HG02798 (cell line): ENCODE measurements at regions not wholly inside any gene's neighbourhood (a gene's known extent, or its start where the extent isn't known, plus 50 kb on each side); places are given as distances from the start of the nearest gene placed in this dataset.
A peak's percentile ranks its signal among the peaks of the same experiment; 100 is the strongest.
"Not testable (repeated sequence)": the region's sequence is repeated elsewhere in the genome, so short reads cannot be mapped to it uniquely, and the experiment has no call there.

Source experiments
- ATAC-seq: cut with Tn5 transposase; IDR thresholded peaks from one replicate; pipeline ENCODE4 v1.9.1; 2021; ENCODE audit warnings: mild to moderate bottlenecking; ENCODE audit not compliant: unreplicated experiment, poor library complexity

DNA sequence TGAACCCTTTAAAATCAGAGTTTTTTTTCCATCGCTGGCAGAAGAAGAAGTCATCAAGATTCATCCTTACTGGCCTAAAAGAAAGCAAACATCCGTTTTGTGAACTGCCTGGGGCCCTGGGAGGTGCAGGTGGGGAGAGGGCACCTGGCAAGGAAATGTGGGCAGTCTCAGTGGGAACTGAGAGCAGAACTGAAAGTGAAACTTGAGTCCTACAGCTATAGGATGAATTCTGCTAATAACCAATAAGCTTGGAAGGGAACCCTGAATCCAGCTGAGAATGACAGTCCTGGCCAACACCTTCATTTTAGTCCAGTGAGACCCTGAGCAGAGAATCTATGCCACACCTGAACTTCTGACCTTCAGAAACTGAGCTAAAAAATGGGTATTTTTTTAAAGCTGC is 130.1 kb upstream of the ASCC3 start:
- peak; percentile 89 for ATAC-seq

DNA sequence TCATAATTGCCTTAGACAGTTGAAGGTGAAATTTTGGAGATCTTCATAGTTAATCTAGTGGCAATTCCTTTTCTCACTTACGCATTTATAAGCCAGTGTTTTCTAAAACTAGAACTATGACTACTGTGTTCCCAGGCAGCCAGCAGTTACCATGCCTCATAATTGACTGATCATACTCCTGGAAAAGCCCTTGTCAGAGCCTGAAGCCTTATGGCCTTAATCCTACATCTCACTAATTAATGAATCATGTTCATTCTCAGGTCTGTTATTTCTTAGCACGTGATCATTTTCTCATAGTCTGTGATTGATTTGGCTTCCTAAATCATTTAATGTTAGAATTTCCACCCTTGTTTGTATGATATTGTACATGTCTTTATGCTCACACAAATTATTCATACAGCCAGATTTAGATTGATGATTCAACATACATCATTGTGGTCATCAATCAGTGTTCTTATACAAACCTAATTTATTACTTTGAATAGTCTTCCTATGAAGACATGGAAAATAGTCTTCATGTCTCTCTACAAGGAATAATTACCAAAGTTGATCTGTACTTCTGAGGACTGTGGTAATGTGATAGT is 132.6 kb upstream of the ASCC3 start:
- ATAC-seq: no peak

DNA sequence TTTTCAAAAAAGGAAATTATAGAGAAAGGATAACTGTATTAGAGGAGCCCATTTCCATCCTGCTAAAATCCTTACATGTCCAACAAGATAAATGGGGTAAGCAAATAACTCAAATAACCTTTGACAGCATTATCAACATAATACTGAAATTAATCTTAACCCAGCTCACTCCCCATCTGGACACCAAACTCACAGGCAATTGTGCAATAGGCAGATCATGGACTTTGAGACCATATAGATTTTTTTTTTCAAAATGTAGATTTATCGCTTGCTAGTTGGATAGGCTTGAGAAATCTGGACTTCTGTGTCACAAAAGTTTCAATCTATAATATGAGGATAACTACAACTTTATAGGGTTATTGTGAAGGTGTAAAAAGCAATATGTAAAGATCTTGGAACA is 134.4 kb upstream of the ASCC3 start:
- ATAC-seq: no peak

DNA sequence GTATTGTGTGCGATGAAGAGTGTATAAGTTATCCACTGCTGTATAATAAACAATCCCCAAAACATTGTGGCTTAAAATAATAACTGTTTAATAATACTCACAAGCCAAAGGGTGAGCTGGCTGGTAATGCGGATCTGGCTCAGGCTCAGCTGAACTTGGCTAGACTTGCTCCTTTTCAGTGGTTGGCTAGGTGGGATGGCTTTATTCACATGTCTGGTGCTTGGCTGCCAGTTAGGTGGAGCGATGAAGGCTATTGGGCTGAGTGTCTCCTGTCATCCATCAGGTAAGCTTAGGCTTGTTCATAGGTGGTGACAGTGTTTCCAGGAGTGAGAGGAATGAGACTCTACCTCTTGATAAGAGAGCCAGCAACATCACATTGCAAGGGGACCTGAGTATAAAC is 135.0 kb upstream of the ASCC3 start:
- no peak for ATAC-seq

DNA sequence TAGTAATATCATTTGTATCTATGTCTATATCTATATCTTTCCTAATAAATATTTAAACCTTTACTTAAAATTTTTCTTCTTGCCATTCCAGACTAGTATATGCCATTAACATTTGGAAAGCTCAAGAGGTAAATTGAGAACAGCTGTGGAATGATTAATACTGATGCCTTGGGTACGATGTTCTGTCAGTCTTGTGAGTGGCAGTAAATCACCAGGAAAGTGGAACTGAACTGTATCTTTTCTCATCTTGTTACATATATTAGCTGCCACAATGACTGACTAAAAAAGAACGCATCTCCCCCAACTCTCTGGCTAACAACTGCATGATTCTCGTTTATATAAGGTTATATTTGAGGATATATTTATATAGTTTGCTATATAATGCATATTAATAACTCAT is 137.0 kb upstream of the ASCC3 start:
- ATAC-seq: no peak

DNA sequence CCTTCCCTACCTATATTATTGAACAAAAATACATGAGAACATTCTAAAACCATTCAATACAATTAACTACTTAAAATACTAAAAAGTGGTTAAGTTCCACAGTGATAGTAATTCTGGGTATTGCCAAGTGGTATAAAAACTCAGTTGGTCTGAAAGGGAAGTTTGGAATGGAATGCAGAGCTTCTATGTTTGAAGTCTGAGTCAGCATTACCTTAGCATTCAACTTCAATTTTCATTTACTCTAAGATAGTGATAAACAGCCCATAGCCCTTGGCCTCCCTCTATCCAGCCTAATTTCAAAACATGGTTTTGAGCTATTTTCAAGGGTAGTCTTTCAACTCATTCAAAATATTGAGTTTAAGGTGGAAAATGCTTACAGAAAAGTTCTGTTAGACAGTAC is 140.4 kb upstream of the ASCC3 start:
- ATAC-seq: no peak

DNA sequence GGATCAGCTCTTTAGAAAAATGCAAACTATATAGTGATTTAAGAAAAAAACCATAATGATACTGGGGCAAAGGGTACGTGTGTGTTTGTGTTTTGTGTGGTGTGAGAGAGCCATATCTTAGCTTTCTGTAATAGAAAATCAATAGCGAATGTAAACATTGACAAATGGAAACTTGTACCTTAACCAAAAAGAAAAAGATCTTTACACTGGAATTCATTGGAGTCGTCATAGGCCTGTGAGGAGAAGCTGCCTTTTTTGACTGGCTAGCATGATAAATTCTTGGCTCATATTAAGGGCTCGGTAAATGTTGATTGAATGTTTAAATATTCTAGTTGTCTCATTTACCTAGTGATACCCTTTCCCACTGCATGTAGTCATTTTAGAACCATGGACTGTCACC is 161.8 kb upstream of the ASCC3 start:
- no peak for ATAC-seq

DNA sequence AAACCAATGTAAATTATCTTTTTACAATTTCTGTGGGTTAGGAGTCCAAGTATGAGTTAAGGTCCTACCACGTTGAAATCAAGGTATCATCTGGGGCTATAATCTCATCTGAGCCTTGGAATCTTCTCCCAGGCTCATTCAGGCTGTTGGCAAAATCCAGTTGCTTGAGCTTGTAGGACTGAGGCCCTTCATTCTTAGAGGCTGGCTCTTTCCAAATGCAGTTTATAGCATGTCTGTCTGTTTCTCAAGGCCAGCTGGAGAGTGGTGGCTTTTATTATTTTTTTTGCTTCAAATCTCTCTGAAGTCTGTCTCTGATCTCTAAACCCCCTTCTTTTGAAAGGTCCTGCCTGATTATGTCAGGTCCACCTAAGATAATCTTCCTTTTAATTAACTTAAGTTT is 177.2 kb upstream of the ASCC3 start:
- no peak for ATAC-seq

DNA sequence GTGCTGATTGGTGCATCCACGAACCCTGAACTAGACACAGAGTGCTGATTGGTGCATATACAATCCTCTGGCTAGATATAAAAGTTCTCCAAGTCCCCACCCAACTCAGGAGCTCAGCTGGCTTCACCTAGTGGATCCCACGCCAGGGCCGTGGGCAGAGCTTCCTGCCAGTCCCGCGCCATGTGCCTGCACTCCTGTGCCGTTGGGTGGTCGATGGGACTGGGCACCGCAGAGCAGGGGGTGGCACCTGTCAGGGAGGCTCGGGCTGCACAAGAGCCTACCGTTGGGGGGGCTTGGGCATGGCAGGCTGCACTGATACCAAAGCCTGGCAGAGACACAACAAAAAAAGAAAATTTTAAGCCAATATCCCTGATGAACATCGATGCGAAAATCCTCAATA is 185.4 kb upstream of the ASCC3 start:
- ATAC-seq: no peak

DNA sequence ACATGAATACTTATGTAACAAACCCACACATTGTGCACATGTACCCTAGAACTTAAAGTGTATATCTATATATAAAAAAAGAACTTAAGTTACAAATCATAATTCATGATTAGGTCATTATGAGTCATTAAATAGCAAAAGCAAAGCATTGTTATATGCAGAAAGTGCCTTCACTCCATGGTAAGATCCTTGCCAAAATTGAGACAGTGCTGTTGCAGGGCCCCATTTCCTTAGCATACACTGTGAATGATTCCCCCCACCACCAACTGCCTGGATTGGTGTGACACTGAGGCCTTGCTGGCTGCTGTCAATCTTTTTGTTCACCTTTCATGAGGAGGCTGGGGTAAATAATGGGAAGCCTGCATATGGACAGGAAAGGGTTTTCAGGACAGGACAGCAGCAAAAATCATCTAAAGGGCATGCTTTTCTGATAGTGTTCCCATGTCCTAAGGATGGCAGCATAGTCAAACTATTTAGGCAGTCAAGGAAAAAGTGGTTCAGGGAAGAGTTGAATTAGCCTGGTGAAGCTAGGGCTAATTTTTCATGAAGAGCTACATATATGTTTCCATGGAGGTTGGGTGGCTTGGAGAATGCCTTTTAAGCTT is 188.2 kb upstream of the ASCC3 start:
- ATAC-seq: no peak

DNA sequence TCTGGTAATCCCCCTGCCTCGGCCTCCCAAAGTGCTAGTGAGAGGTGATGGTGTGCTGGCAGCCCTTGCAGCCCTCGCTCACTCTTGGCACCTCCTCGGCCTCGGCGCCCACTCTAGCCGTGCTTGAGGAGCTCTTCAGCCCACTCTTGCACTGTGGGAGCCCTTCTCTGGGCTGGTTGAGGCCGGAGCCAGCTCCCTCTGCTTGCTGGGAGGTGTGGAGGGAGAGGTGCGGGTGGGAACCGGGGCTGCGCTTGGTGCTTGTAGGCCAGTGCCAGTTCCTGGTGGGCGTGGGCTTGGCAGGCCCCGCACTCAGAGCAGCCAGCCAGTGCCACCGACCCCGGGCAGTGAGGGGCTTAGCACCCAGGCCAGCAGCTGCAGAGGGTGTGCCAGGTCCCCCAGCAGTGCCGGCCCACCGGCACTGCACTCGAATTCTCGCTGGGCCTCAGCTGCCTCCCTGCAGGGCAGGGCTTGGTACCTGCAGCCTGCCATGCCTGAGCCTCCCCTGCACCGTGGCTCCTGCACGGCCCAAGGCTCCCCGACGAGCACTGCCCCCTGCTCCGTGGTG is 189.0 kb upstream of the ASCC3 start:
- no peak for ATAC-seq

DNA sequence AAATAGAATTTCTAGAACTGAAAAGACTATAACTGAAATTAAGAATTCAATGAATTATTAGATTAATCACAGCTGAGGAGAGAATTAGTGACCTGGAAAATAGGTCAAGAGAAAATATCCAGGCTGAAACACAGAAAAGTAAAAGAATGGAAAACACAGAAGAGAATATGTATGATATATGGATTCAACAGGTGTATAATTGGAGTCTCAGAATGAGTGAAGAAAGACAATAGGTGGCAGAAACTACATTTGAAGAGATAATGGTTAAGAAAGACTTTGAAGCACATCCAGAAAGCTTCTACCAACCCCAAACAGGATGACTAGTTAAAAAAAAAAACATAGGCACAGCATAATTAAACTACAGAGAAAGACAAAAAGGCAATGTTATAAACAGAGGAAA is 196.2 kb upstream of the ASCC3 start:
- ATAC-seq: no peak

DNA sequence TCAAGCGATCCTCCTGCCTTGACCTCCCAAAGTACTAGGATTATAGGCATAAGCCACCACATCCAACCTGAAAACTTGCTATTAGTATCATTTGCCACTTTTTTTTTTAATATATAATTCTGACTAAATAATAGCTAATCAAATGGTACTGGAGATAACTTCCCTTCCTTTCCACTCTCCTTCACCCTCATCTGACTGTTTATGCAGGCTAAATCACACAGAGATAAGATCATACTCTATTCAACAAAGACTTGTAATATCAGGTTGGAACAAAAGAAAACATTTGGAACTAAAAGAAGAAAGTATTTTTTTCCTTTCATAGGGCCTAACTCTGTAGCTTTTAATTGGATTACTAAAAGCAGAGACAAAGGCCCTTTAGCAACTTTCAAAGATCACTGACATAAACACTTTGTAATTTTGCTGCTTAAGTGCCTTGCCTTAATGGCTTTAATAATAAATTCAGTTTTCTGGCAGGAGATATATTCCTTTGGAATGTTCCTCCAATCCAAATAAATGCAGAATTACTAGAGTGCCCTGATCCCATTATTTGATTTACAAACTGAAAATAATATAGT is 198.7 kb upstream of the ASCC3 start:
- ATAC-seq: no peak

DNA sequence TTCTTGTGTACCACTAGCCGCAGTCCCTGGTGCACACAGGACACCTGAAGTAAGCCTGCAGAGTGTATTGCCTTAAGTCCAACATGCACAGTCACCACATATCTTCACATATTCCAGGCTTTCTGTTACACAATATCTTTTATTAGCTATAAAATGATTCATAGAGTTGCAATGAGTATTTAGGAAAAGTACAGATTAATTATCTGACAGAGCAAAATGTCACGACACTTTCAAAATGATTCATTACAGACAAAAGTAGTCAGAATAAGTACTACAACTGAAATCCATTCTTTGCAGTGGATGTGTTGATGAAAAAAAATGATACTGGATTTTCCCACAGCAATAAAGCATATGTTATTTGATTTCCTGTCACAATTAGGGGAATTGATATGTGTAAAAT is 199.5 kb upstream of the ASCC3 start:
- no peak for ATAC-seq

DNA sequence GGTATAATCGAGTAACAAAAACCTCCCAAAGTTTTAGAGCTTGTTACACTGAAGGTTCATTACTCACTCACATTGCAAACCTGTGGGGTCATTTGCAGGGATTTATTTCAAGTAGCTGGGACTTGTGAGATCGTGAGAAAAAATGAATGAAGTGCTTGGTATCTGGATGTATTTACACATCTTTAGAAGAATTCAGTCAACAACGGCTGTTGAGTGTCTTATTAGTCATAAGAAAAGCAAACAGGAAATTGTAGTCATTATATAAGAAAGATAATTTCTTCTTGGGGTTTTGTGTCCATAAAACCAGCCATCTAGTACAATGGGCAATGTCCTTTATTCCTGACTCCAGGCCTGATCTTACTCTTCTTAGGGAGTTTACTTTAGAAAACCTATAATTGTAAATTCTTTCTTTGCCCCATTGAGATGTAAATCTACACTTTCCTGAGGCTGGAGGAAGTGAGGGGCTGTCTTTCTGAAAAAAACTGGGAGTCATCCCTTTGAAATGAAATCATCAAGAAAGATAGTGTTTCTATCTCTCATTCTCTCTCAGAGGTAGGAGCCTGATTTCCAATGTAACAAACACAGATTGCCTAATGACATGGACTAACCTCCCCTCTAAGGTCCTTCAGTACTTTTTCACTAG is 202.5 kb upstream of the ASCC3 start:
- no peak for ATAC-seq

DNA sequence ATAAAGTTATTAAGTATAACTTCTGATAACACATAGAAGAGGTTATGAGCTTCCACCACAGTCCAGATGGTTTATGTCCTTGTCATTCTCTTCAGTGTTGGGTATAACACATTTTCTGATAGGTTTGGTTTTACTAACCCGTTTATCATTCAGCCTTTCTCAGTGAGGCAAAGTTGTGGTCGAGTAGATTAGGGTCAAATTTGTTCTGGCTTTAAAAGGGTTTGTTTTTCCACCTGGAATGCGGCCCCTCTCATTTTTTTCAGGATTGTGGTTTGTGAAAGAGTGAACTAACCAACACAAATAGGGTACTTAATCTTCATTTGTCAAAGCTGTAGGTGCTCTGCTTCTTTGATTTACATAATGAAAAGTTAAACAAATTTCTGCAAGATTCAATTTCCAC is 204.2 kb upstream of the ASCC3 start:
- ATAC-seq: no peak

DNA sequence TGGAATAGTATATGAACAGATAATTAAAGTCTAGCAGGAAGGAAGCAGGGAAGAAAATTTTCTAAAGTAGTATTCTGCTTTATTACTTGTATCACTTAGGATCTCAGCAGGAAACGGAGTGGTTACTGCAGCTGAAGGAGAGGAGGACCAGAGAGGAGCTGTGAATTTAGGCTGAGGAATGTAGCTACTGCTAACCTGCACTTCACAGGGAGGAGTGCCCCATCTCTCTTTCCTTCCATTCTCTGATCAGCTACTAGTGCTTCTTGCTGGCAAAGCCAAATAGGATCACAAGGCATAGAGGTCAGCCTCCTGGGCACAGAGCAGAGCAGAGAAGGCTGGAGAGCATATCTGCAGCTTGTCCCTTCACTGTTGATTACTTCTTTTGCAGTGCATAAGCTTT is 205.3 kb upstream of the ASCC3 start:
- ATAC-seq: no peak

DNA sequence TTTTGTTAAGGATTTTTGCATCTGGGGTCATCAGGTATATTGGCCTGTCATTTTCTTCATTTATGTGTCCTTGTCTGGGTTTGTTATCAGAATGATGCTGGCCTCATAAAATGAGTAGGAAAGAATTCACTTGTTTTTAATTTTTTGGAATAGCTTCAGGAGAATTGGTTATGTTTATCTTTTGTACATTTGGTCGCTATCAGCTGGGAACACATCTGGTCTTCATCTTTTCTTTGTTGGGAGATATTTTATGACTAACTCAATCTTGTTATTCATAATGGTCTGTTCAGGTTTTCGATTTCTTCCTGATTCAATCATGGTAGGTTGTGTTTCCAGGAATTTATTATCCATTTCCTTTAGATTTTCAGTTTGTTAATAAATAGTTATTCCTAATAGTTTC is 207.5 kb upstream of the ASCC3 start:
- no peak for ATAC-seq

DNA sequence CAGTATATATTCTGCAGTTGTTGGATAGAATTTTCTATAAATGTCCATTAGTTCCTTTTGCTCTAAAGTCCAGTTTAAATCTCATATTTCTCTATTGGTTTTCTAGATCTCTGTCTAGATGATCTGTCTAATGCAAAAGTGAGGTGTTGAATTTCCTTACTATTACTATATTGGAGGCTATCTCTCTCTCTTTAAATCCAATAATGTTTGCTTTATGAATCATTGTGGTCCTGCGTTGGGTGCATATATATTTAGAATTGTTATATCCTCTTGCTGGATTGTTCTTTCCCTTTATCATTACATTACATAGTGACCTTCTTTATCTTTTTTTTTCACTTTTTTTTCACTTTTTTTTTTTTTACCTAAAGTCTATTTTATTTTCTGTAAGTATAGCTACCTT is 208.5 kb upstream of the ASCC3 start:
- ATAC-seq: no peak

DNA sequence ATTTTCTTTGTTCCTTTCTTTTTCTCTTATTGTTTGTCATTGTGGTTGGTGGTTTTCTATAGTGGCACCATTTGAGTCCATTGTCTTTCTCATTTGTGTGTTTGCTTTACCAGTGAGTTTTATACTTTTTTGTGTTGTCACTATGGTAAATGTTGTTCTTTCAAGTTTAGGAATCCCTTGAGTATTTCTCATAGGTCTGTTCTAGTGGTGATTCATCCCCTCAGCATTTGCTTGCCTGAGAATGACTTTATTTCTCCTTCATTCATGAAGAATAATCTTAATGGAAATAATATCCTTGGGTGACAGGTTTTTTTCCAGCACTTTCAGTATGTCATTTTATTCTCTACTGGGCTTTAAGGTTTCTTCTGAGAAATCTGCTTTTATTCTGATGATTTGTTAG is 209.2 kb upstream of the ASCC3 start:
- ATAC-seq: no peak

DNA sequence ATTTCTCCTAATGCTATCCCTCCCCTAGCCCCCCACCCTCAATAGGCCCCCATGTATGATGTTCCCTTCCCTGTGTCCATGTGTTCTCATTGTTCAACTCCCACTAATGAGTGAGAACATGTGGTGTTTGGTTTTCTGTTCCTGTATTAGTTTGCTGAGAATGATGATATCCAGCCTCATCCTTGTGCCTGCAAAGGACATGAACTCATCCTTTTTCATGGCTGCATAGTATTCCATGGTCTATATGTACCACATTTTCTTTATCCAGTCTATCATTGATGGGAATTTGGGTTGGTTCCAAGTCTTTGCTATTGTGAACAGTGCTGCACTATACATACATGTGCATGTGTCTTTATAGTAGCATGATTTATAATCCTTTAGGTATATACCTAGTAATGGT is 217.5 kb upstream of the ASCC3 start:
- ATAC-seq: not testable (repeated sequence)

DNA sequence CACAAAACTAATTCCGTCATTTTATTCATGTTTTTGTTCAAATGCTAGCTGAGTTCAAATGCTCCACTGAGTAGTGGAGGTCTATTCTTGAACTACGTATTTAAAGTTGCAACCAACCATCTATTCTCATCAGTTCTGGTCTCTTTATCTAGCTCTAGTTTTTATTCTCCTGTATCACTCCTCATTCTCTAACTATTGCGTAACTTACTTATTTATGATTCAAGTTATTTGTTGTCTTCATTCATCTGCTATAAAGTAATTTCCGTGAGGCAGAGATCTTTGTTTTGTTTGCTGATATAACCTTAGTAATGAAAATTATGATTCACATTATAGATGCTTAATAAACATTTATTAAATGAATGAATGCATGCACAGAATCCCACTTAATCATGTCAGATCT is 221.6 kb upstream of the ASCC3 start:
- no peak for ATAC-seq
